ENCODE measurements at regions not wholly inside any gene's neighbourhood (a gene's known extent, or its start where the extent isn't known, plus 50 kb on each side); places are given as distances from the start of the nearest gene placed in this dataset.
"Not testable (repeated sequence)": the region's sequence is repeated elsewhere in the genome, so short reads cannot be mapped to it uniquely, and the experiment has no call there.

- no peak for DNase-seq (ENCODE audit: low read depth in 2 of 2)
These were observed 290.6 kb upstream of the ARHGEF26 start for GRCh38 chr3:153830552-153830951.

- no peak for DNase-seq (ENCODE audit: low read depth in 2 of 2)
These were observed 285.6 kb upstream of the ARHGEF26 start for GRCh38 chr3:153835540-153835939.

GRCh38 chr3:153840487-153840886 lies 280.7 kb upstream of the ARHGEF26 start:
- no peak for DNase-seq (ENCODE audit: low read depth in 2 of 2)

- no peak for DNase-seq (ENCODE audit: low read depth in 2 of 2)
These were observed 277.2 kb upstream of the ARHGEF26 start for GRCh38 chr3:153843994-153844393.

- DNase-seq (ENCODE audit: low read depth in 2 of 2): no peak
These were observed 275.9 kb upstream of the ARHGEF26 start for GRCh38 chr3:153845311-153845710.

- DNase-seq (ENCODE audit: low read depth in 2 of 2): no peak
These were observed 272.5 kb upstream of the ARHGEF26 start for GRCh38 chr3:153848702-153849101.

GRCh38 chr3:153852355-153852754 lies 268.8 kb upstream of the ARHGEF26 start:
- no peak for DNase-seq (ENCODE audit: low read depth in 2 of 2)

GRCh38 chr3:153853163-153853562 lies 268.0 kb upstream of the ARHGEF26 start:
- DNase-seq (ENCODE audit: low read depth in 2 of 2): no peak

- no peak for DNase-seq (ENCODE audit: low read depth in 2 of 2)
These were observed 265.4 kb upstream of the ARHGEF26 start for GRCh38 chr3:153855772-153856171.

- DNase-seq (ENCODE audit: low read depth in 2 of 2): no peak
These were observed 264.3 kb upstream of the ARHGEF26 start for GRCh38 chr3:153856932-153857331.

- no peak for DNase-seq (ENCODE audit: low read depth in 2 of 2)
These were observed 256.4 kb upstream of the ARHGEF26 start for GRCh38 chr3:153864793-153865192.

GRCh38 chr3:153866901-153867300 lies 254.3 kb upstream of the ARHGEF26 start:
- DNase-seq (ENCODE audit: low read depth in 2 of 2): no peak

- DNase-seq (ENCODE audit: low read depth in 2 of 2): not testable (repeated sequence)
These were observed 246.8 kb upstream of the ARHGEF26 start for GRCh38 chr3:153874348-153874747.

- no peak for DNase-seq (ENCODE audit: low read depth in 2 of 2)
These were observed 240.7 kb upstream of the ARHGEF26 start for GRCh38 chr3:153880493-153880892.

- DNase-seq (ENCODE audit: low read depth in 2 of 2): no peak
These were observed 240.0 kb upstream of the ARHGEF26 start for GRCh38 chr3:153881201-153881600.

GRCh38 chr3:153885359-153885758 lies 235.8 kb upstream of the ARHGEF26 start:
- no peak for DNase-seq (ENCODE audit: low read depth in 2 of 2)

- DNase-seq (ENCODE audit: low read depth in 2 of 2): no peak
These were observed 231.3 kb upstream of the ARHGEF26 start for GRCh38 chr3:153889905-153890334.

GRCh38 chr3:153892126-153892525 lies 229.1 kb upstream of the ARHGEF26 start:
- DNase-seq (ENCODE audit: low read depth in 2 of 2): no peak

GRCh38 chr3:153894857-153895256 lies 226.3 kb upstream of the ARHGEF26 start:
- DNase-seq (ENCODE audit: low read depth in 2 of 2): no peak

- DNase-seq (ENCODE audit: low read depth in 2 of 2): no peak
These were observed 225.0 kb upstream of the ARHGEF26 start for GRCh38 chr3:153896197-153896596.

GRCh38 chr3:153897025-153897723 lies 224.0 kb upstream of the ARHGEF26 start:
- DNase-seq (ENCODE audit: low read depth in 2 of 2): no peak

- no peak for DNase-seq (ENCODE audit: low read depth in 2 of 2)
These were observed 223.3 kb upstream of the ARHGEF26 start for GRCh38 chr3:153897842-153898241.

- no peak for DNase-seq (ENCODE audit: low read depth in 2 of 2)
These were observed 220.0 kb upstream of the ARHGEF26 start for GRCh38 chr3:153901152-153901551.

GRCh38 chr3:153901991-153902390 lies 219.2 kb upstream of the ARHGEF26 start:
- no peak for DNase-seq (ENCODE audit: low read depth in 2 of 2)

Data from stimulated activated CD8-positive, alpha-beta memory T cell treated with anti-CD3 and anti-CD28 coated beads, Interleukin-7, amount 100 ng/mL, for 1 hour (primary cell).